ENCODE measurements at regions not wholly inside any gene's neighbourhood (a gene's known extent, or its start where the extent isn't known, plus 50 kb on each side); places are given as distances from the start of the nearest gene placed in this dataset.

DNA sequence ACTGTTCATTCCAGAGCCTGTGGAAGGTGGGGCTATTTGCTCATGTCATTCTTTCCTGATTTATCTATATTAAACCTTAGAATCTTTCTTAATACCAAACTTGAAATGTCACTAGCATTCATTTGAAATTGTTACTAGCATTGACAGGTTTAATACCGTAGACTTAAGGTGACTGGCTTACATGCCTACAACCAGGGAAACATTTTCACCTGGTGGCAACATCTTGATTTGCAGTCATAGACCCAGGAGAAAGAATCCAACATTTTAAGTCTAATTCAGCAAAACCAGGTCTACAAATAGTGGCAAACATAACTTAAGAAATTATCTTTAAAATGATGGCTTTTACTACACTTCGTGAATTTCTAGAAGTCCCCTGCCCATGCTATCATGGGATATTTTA, 353.7 kb downstream of the HTR7 start:
- ATAC-seq (ENCODE audit: low FRiP score) (no peak), DNase-seq (ENCODE audit: low spot score) (no peak)
- no peak for TF ChIP-seq CTCF (IDR thresholded peaks at IDR 0.05)

DNA sequence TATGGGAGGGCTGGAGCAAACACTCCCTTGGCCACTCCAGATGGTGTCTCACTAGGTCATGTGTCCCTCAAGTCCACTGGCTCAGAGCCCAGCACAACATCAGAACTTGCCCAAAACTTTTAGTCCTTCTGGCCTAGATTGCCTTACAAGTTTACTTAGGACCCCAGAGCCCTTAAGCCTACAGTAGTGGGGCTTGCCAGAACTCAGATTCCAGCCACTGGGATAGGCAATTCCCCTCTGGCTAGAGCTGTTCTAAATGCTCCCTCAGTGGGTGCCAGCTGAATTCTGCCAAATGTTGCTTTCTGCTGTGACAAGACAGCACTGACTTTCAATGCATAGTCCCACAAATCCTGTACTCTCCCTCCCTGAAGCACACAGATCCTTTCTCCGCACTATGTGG, 331.1 kb downstream of the HTR7 start:
- ATAC-seq (ENCODE audit: low FRiP score) = no peak
- no peak for TF ChIP-seq CTCF (IDR thresholded peaks at IDR 0.05)
- no peak for DNase-seq (ENCODE audit: low spot score)

DNA sequence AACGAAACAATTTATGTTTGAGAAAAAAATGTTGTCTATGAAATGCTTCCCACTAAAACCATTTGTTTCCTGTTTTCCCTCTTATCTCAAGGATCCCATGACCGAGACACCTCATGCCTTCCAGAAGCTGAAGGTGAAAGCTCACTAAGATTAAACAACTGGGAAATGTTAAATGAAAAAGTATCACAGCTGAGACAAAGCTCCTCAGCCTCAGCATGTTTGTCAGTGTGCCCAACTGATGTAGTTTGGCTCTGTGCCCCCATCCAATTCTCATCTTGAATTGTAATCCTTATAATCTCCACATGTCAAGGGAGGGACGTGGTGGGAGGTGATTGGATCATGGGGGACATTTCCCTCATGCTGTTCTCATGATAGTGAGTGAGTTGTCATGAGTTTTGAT, 327.3 kb downstream of the HTR7 start:
- no peak for DNase-seq (ENCODE audit: low spot score)
- ATAC-seq (ENCODE audit: low FRiP score) = no peak
- no peak for TF ChIP-seq CTCF (IDR thresholded peaks at IDR 0.05)

DNA sequence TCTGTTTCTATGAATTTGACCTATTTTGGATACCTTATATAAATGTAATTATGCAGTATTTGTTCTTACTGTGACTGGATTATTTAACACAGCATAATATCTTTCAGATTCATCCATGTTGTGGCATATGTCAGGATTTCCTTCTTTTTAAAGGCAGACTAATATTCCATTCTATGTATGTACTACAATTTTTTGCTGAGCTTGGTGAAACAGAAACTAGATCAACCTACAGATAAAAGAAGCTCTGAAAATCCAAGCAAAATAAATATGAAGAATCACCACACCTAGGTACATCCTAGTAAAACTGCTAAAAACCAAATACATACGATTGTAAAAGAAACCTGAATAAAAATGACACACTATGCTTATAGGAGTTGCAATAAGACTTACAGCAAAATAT, 300.5 kb downstream of the HTR7 start:
- DNase-seq (ENCODE audit: low spot score) (no peak), ATAC-seq (ENCODE audit: low FRiP score) (no peak)
- no peak for TF ChIP-seq CTCF (IDR thresholded peaks at IDR 0.05)

DNA sequence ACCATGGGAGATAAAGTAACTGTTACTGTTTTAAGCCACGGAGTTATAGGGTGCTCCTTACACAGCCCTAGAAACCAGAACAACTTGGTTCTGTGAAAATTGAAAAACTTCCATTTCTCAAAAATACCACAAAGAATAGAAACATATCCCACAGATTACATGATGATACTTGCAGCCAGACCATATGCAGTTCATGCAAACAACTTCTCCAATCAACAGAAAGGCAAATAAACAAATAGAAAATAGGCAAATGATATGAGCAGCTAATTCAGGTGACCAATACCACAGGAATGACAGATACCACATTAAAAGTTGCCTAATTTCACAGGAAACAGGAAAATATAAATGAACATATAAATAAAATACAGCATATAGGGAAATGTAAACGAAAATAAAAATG, 297.5 kb downstream of the HTR7 start:
- ATAC-seq (ENCODE audit: low FRiP score) = no peak
- no peak for DNase-seq (ENCODE audit: low spot score)
- no peak for TF ChIP-seq CTCF (IDR thresholded peaks at IDR 0.05)

GRCh38 chr10:90561666-90562065, 296.2 kb downstream of the HTR7 start:
- TF ChIP-seq CTCF (IDR thresholded peaks at IDR 0.05) = no peak
- ATAC-seq (ENCODE audit: low FRiP score) (no peak), DNase-seq (ENCODE audit: low spot score) (no peak)

GRCh38 chr10:90571481-90572258, 286.2 kb downstream of the HTR7 start:
- DNase-seq (ENCODE audit: low spot score) = no peak
- ATAC-seq (ENCODE audit: low FRiP score) = no peak
- TF ChIP-seq CTCF (IDR thresholded peaks at IDR 0.05) = no peak

Data from omental fat pad (tissue), 3 donors.